SK-N-SH (cell line): ENCODE measurements at regions not wholly inside any gene's neighbourhood (a gene's known extent, or its start where the extent isn't known, plus 50 kb on each side); places are given as distances from the start of the nearest gene placed in this dataset.

Experiments
- CTCF ChIA-PET: fragments of 300-600, 350-600 bp; formaldehyde crosslinking; extraction: SDS; loops from one replicate; lab custom pipeline; 2021; lab: Yijun Ruan, JAX
- POLR2A ChIA-PET: fragments of 350-600 bp; sonication (Branson Sonifier 250); formaldehyde crosslinking; extraction: SDS; loops from one replicate; lab custom pipeline; 2020; ENCODE audit warnings: antibody characterized with exemption, inconsistent platforms; lab: Yijun Ruan, JAX
- DNase-seq: peaks from one replicate; pipeline ENCODE4 v3.0.0; 2012
- H2AFZ ChIP-seq: fragments of 200-600 bp; sonication (generic); 2 replicates; pipeline ENCODE4 v1.8.1; 2016; ENCODE audit warnings: antibody characterized with exemption, mild to moderate bottlenecking, low read depth
- H3F3A ChIP-seq: fragments of 200-600 bp; sonication (generic); replicated peaks from 2 replicates; pipeline ENCODE3; 2016; ENCODE audit warnings: antibody characterized with exemption, mild to moderate bottlenecking; ENCODE audit not compliant: insufficient read depth
- H3K27ac ChIP-seq, 2 experiments: fragments of 200-500 bp in 1 of 2; fragments of 200-600 bp in 1 of 2; sonication (Bioruptor generic) in 1 of 2; sonication (generic), shearing (Covaris generic) in 1 of 2; 2 replicates each; pipeline versions ENCODE4 v1.5.1 to v1.6.1; 2014 to 2016; ENCODE audit warnings: low read depth in 2 of 2, inconsistent platforms in 1 of 2, low read length in 1 of 2, mild to moderate bottlenecking in 1 of 2, mixed read lengths in 1 of 2
- H3K27me3 ChIP-seq: fragments of 200-600 bp; sonication (generic), shearing (Covaris generic); 2 replicates; pipeline ENCODE4 v1.6.1; 2016; ENCODE audit warnings: mixed run types; ENCODE audit not compliant: insufficient read depth
- H3K36me3 ChIP-seq, 2 experiments: fragments of 200-500 bp in 1 of 2; fragments of 200-600 bp in 1 of 2; sonication (Bioruptor generic) in 1 of 2; sonication (generic) in 1 of 2; replicated peaks in 1 of 2; 2 replicates each; pipeline versions ENCODE3 to v1.5.1; 2014 to 2016; ENCODE audit warnings: low read length in 1 of 2, mild to moderate bottlenecking in 1 of 2; ENCODE audit not compliant: insufficient read depth in 2 of 2, control insufficient read depth in 1 of 2
- H3K4me1 ChIP-seq, 2 experiments: fragments of 200-500 bp in 1 of 2; fragments of 200-600 bp in 1 of 2; sonication (Bioruptor generic) in 1 of 2; sonication (generic), shearing (Covaris generic) in 1 of 2; 2 replicates each; pipeline versions ENCODE4 v1.5.1 to v1.6.1; 2014 to 2016; ENCODE audit warnings: low read depth in 1 of 2, low read length in 1 of 2, mixed run types in 1 of 2; ENCODE audit not compliant: insufficient read depth in 2 of 2, control insufficient read depth in 1 of 2
- H3K4me2 ChIP-seq: fragments of 200-600 bp; sonication (generic), shearing (Covaris generic); 2 replicates; pipeline ENCODE4 v1.6.1; 2017; ENCODE audit warnings: mixed run types
- H3K4me3 ChIP-seq, 2 experiments: fragments of 200-500 bp in 1 of 2; fragments of 200-600 bp in 1 of 2; sonication (Bioruptor generic) in 1 of 2; sonication (generic), shearing (Covaris generic) in 1 of 2; 2 replicates each; pipeline versions ENCODE4 v1.5.1 to v1.8.1; 2014 to 2016; ENCODE audit warnings: low read depth in 2 of 2, inconsistent platforms in 1 of 2, low read length in 1 of 2, mild to moderate bottlenecking in 1 of 2, mixed read lengths in 1 of 2, moderate library complexity in 1 of 2
- H3K79me2 ChIP-seq: fragments of 200-600 bp; sonication (generic); 2 replicates; pipeline ENCODE4 v1.8.1; 2017; ENCODE audit warnings: mild to moderate bottlenecking; ENCODE audit not compliant: insufficient read depth
- H3K9ac ChIP-seq: fragments of 200-600 bp; sonication (generic); 2 replicates; pipeline ENCODE4 v1.6.1; 2017; ENCODE audit warnings: mixed run types
- H3K9me2 ChIP-seq: fragments of 200-600 bp; sonication (generic); 2 replicates; pipeline ENCODE4 v1.6.1; 2017; ENCODE audit warnings: mixed run types
- H3K9me3 ChIP-seq: fragments of 200-600 bp; sonication (generic); 2 replicates; pipeline ENCODE4 v1.6.1; 2017; ENCODE audit warnings: mixed run types, mild to moderate bottlenecking, moderate library complexity
- H4K20me1 ChIP-seq: fragments of 200-600 bp; sonication (generic); 2 replicates; pipeline ENCODE4 v1.6.1; 2017; ENCODE audit warnings: mild to moderate bottlenecking, mixed run types; ENCODE audit not compliant: insufficient read depth
- ELF1 ChIP-seq: IDR thresholded peaks from 2 replicates; pipeline ENCODE4 v1.4.0; 2012
- EZH2phosphoT487 ChIP-seq: fragments of 200-600 bp; sonication (generic); IDR thresholded peaks from 2 replicates; pipeline ENCODE4 v1.6.1; 2017; ENCODE audit warnings: low read depth, mixed run types, mild to moderate bottlenecking, antibody characterized with exemption, moderate library complexity, borderline replicate concordance
- FOXJ3 ChIP-seq: sonication (generic); formaldehyde crosslinking; IDR thresholded peaks from 2 replicates; pipeline ENCODE4 v1.5.1; 2020; ENCODE audit warnings: mild to moderate bottlenecking, missing genetic modification reagents
- GABPA ChIP-seq: IDR thresholded peaks from 2 replicates; pipeline ENCODE4 v1.4.0; 2012; ENCODE audit warnings: low read depth, mild to moderate bottlenecking
- MXI1 ChIP-seq: IDR thresholded peaks from 2 replicates; pipeline ENCODE4 v1.6.1; 2012; ENCODE audit warnings: mild to moderate bottlenecking, low read depth, low read length, improper control_type of control experiment
- REST ChIP-seq: IDR thresholded peaks from 2 replicates; pipeline ENCODE4 v1.6.1; 2012; ENCODE audit warnings: mild to moderate bottlenecking, low read depth, low read length, moderate library complexity
- SMC3 ChIP-seq: IDR thresholded peaks from 2 replicates; pipeline ENCODE4 v1.6.1; 2012; ENCODE audit warnings: low read depth, low read length, improper control_type of control experiment
- TCF12 ChIP-seq: IDR thresholded peaks from 2 replicates; pipeline ENCODE4 v1.4.0; 2012
- USF1 ChIP-seq: IDR thresholded peaks from 2 replicates; pipeline ENCODE4 v1.4.0; 2012; ENCODE audit warnings: low read depth, borderline replicate concordance
- YY1 ChIP-seq: IDR thresholded peaks from 2 replicates; pipeline ENCODE4 v1.4.0; 2012; ENCODE audit warnings: low read depth, mild to moderate bottlenecking
- WGBS: methylation state at CpG from one replicate; pipeline ENCODE4 v1.1.6; 2017; ENCODE audit warnings: low lambda C conversion rate; 5-methylcytosine and 5-hydroxymethylcytosine counted together
- TF ChIP-seq, protein P1 (sequence below): IDR thresholded peaks from 2 replicates; pipeline ENCODE4; 2012

DNA sequence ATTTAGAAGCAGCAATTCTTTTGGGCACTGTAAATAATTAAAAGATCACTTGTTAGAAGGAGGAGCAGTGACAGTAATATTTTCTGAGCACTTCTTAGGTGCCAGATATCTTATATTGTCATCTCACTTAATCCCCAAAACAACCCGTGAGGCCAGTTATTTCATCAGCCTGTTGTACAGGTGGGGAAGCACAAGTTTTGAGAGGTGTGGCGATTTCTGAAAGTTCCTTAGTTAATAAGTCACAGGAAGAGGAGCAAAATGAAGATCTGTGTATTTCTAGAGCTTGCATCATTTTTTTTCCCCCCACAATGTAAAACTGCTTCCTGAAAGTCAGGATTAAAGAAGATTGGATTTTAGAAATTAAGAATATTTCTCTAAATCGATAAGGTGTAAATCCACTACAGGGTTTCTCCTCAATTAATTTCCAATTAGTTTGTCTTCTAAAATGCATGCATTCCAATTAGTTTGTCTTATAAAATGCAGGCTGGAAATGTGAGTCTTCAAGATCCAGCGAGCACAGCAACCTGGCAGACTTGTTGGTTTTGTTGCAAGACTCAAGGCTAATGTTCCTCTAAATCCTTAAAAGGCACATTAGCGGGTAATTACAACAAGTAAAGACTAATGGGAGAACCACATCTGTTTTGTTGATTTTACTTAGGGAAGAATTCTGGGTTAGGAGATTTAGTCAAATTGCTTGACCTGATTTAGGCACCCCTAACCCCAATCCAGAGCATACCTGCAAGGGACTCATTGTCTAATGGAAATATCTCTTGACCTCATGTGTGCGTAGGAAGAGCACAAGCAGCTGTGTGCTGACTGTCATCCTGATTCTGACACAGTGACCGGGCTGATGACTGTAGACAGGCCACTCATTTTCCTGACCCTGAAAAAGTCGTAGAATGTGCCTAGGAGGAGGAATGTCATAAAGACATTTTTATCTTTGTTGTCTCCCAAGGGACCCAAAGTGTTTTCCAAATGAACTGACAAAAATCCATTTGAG lies 272.0 kb downstream of the BAMBI start:
- 74% methylated on average over 8 of the region's 8 CpGs for WGBS
- H3K9me3 ChIP-seq = peaks cover 10% of the 10 kb centered on the region
- no peaks in the 10 kb centered on the region for H3K9me2 ChIP-seq
- H2AFZ ChIP-seq = no peak overlapping the region
- H3K4me3 ChIP-seq = no peak overlapping the region
- H3K36me3 ChIP-seq = no peaks in the 10 kb centered on the region
- no peak overlapping the region for H3K9ac ChIP-seq
- peaks cover 0 to 8% of the 10 kb centered on the region in 2 experiments; a peak in 1 of 4 replicates for H3K4me1 ChIP-seq
- no peaks in the 10 kb centered on the region for H3K27me3 ChIP-seq
- H3F3A ChIP-seq = peaks cover 11% of the 10 kb centered on the region
- H4K20me1 ChIP-seq = no peaks in the 10 kb centered on the region
- no peaks in the 10 kb centered on the region for H3K79me2 ChIP-seq
- ChIA-PET CTCF (no interaction called here), POLR2A (no interaction called here)
- H3K4me2 ChIP-seq = no peak overlapping the region
- DNase-seq = no peak
- TF ChIP-seq FOXJ3 (CRISPR knock-in tag) = no peak
- no peak for TF ChIP-seq TCF12
- TF ChIP-seq, protein P1, sequence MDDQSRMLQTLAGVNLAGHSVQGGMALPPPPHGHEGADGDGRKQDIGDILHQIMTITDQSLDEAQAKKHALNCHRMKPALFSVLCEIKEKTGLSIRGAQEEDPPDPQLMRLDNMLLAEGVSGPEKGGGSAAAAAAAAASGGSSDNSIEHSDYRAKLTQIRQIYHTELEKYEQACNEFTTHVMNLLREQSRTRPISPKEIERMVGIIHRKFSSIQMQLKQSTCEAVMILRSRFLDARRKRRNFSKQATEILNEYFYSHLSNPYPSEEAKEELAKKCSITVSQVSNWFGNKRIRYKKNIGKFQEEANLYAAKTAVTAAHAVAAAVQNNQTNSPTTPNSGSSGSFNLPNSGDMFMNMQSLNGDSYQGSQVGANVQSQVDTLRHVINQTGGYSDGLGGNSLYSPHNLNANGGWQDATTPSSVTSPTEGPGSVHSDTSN = no peak
- no peak for TF ChIP-seq EZH2phosphoT487
- TF ChIP-seq SMC3 = no peak
- TF ChIP-seq GABPA = no peak
- no peak for TF ChIP-seq REST
- TF ChIP-seq USF1 = no peak
- TF ChIP-seq ELF1 = no peak
- TF ChIP-seq MXI1 = no peak
- no peak for TF ChIP-seq YY1
- H3K27ac ChIP-seq = no peak overlapping the region
